Neural cell (in vitro differentiated cells): ENCODE measurements at regions not wholly inside any gene's neighbourhood (a gene's known extent, or its start where the extent isn't known, plus 50 kb on each side); places are given as distances from the start of the nearest gene placed in this dataset.

Experiments
- EZH2 ChIP-seq: fragments of 200-600, 300-800 bp; shearing (Covaris generic), sonication (generic); IDR thresholded peaks from 2 replicates; pipeline ENCODE4 v1.6.1; 2014; ENCODE audit warnings: antibody characterized with exemption, low read length, borderline replicate concordance, mild to moderate bottlenecking; ENCODE audit not compliant: insufficient read depth, poor library complexity, severe bottlenecking
- MXI1 ChIP-seq: fragments of 450-650 bp; conservative IDR thresholded peaks from 2 replicates; pipeline ENCODE4 v1.6.1; 2014; ENCODE audit warnings: antibody characterized with exemption, mild to moderate bottlenecking; ENCODE audit not compliant: poor library complexity, severe bottlenecking

- no peak for TF ChIP-seq EZH2
- TF ChIP-seq MXI1: no peak
These were observed 83.9 kb upstream of the EIF5 start for GRCh38 chr14:103250181-103250580.
